CD4-positive, alpha-beta T cell (primary cell): ENCODE measurements at regions not wholly inside any gene's neighbourhood (a gene's known extent, or its start where the extent isn't known, plus 50 kb on each side); places are given as distances from the start of the nearest gene placed in this dataset.

Source experiments
- ATAC-seq: fragments of 200-7000 bp; cut with Tn5 transposase; one replicate; pipeline ENCODE4 v1.10.0; 2022; ENCODE audit warnings: mild to moderate bottlenecking; ENCODE audit not compliant: poor library complexity
- CTCF ChIA-PET: fragments of 350-600 bp; sonication (Branson Sonifier 250); formaldehyde crosslinking; loops from one replicate; lab custom pipeline; 2021; ENCODE audit warnings: antibody characterized with exemption, inconsistent platforms; lab: Charles Lee
- POLR2A ChIA-PET: fragments of 350-600 bp; sonication (Branson Sonifier 250); formaldehyde crosslinking; loops from one replicate; lab custom pipeline; 2021; ENCODE audit warnings: antibody characterized with exemption, inconsistent platforms; lab: Charles Lee
- DNase-seq, 14 experiments: peaks; one replicate each; pipeline ENCODE4 v3.0.0-alpha.2; 2013 to 2020; ENCODE audit warnings: mixed read lengths in 2 of 14
- H3K27ac ChIP-seq, 2 donors: one replicate each; pipeline versions ENCODE4 v1.5.1 to v1.7.0; 2013; ENCODE audit warnings: low read length in 2 of 2, low read depth in 1 of 2, mild to moderate bottlenecking in 1 of 2
- H3K27me3 ChIP-seq, 2 experiments: 1 replicate in 1 of 2; 2 replicates in 1 of 2; pipeline versions ENCODE4 v1.6.1 to v1.7.0; 2013; ENCODE audit warnings: low read length in 2 of 2, control low read depth in 1 of 2, mild to moderate bottlenecking in 1 of 2, moderate library complexity in 1 of 2; ENCODE audit not compliant: insufficient read depth in 2 of 2, control insufficient read depth in 1 of 2
- H3K36me3 ChIP-seq: one replicate; pipeline ENCODE4 v1.6.1; 2013; ENCODE audit warnings: low read length, control low read depth; ENCODE audit not compliant: insufficient read depth
- H3K4me1 ChIP-seq: one replicate; pipeline ENCODE4 v1.6.1; 2013; ENCODE audit warnings: low read length, control low read depth; ENCODE audit not compliant: insufficient read depth
- H3K4me3 ChIP-seq: one replicate; pipeline ENCODE4 v1.5.1; 2013; ENCODE audit warnings: mild to moderate bottlenecking, low read length, moderate library complexity
- H3K9me3 ChIP-seq, 2 experiments: 1 replicate in 1 of 2; 2 replicates in 1 of 2; pipeline versions ENCODE4 v1.6.1 to v1.7.0; 2013; ENCODE audit warnings: low read length in 2 of 2, mild to moderate bottlenecking in 2 of 2, control low read depth in 1 of 2, moderate library complexity in 1 of 2; ENCODE audit not compliant: control insufficient read depth in 1 of 2, insufficient read depth in 1 of 2
- H3K27ac Mint-ChIP-seq: one replicate; pipeline ENCODE4 v1.8.0; 2020; ENCODE audit warnings: mixed read lengths
- H3K27me3 Mint-ChIP-seq: one replicate; pipeline ENCODE4 v1.8.0; 2021; ENCODE audit warnings: mixed read lengths
- H3K36me3 Mint-ChIP-seq: one replicate; pipeline ENCODE4 v1.8.0; 2021; ENCODE audit warnings: low read depth, mixed read lengths
- H3K4me1 Mint-ChIP-seq: one replicate; pipeline ENCODE4 v1.8.0; 2021; ENCODE audit warnings: low read depth, mixed read lengths
- H3K4me3 Mint-ChIP-seq: one replicate; pipeline ENCODE4 v1.8.0; 2020; ENCODE audit warnings: mild to moderate bottlenecking, mixed read lengths
- H3K9me3 Mint-ChIP-seq: one replicate; pipeline ENCODE4 v1.8.0; 2020; ENCODE audit warnings: mixed read lengths
- intact Hi-C, 2 experiments: fragments of 100-400 bp; cut with DNase I in 1 of 2; cut with micrococcal nuclease in 1 of 2; formaldehyde crosslinking; loops; one replicate each; pipeline versions ENCODE4 v1.15.1 to v1.9.0; 2023 to 2025; cut with DNase I, micrococcal nuclease
- TF ChIP-seq, protein P1 (sequence below): fragments of 200-600 bp; IDR thresholded peaks from one replicate; pipeline ENCODE4 v1.8.0; 2022; ENCODE audit warnings: antibody characterized with exemption, mild to moderate bottlenecking

DNA sequence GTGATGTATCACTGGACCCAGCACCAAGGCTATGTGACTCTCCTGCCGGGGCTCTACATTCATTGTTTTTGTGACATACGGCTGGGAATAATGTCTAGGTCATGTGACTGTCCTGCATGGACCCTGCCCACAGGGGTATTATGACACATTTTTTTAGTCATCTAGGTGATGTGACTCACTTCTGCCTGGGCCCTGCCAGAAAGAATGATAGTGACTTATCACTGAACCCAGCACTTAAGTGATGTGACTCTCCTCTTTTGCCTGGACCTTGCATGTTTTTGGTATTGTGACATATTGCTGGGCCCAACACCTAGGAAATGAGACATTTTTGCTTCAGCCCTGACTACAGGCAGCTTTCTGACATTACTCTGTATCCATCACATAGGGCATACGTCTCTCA lies 51.1 kb upstream of the ZNF107 start:
- H3K9me3 Mint-ChIP-seq, result no peaks in the 10 kb centered on the region
- no peak overlapping the region for H3K4me3 ChIP-seq
- H3K27me3 ChIP-seq, result no peaks in the 10 kb centered on the region
- H3K4me3 Mint-ChIP-seq, result no peak overlapping the region
- no peak overlapping the region for H3K27ac ChIP-seq
- ChIA-PET POLR2A (no interaction called here), CTCF (no interaction called here)
- H3K4me1 ChIP-seq, result no peaks in the 10 kb centered on the region
- TF ChIP-seq, protein P1, sequence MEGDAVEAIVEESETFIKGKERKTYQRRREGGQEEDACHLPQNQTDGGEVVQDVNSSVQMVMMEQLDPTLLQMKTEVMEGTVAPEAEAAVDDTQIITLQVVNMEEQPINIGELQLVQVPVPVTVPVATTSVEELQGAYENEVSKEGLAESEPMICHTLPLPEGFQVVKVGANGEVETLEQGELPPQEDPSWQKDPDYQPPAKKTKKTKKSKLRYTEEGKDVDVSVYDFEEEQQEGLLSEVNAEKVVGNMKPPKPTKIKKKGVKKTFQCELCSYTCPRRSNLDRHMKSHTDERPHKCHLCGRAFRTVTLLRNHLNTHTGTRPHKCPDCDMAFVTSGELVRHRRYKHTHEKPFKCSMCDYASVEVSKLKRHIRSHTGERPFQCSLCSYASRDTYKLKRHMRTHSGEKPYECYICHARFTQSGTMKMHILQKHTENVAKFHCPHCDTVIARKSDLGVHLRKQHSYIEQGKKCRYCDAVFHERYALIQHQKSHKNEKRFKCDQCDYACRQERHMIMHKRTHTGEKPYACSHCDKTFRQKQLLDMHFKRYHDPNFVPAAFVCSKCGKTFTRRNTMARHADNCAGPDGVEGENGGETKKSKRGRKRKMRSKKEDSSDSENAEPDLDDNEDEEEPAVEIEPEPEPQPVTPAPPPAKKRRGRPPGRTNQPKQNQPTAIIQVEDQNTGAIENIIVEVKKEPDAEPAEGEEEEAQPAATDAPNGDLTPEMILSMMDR, result no peak
- no peaks in the 10 kb centered on the region for H3K36me3 Mint-ChIP-seq
- no peak overlapping the region for H3K27ac Mint-ChIP-seq
- no peak for DNase-seq
- no peak for ATAC-seq
- no peaks in the 10 kb centered on the region for H3K36me3 ChIP-seq
- intact Hi-C loops, result loop anchor here in 1 of 2 experiments (10.0 kb wide), 1 partner anchor 1610 kb away; no protein-coding TSS in a partner anchor
- no peaks in the 10 kb centered on the region for H3K4me1 Mint-ChIP-seq
- peaks cover 0 to 9% of the 10 kb centered on the region in 2 experiments for H3K9me3 ChIP-seq
- no peaks in the 10 kb centered on the region for H3K27me3 Mint-ChIP-seq

DNA sequence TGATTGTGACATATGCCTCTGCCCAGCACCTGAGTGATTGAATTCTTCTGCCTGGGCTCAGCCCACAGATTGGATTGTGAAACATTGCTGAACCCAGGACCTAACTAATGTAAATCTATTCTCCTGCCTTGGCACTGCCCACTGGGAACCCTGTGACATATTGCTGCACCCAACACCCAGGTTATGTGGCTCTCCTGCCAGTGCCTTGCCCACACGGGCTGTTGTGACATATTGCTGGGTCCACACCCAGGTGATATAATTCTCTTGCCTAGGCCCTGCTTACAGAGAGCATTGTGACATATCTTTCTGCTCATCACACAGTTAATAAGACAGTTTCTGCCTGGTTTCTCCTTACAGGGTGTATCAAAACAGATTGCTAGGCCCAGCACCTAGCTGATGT lies 50.8 kb upstream of the ZNF680 start:
- POLR2A ChIA-PET, result no interaction called here
- TF ChIP-seq, protein P1, result no peak
- no peaks in the 10 kb centered on the region for H3K36me3 ChIP-seq
- H3K27me3 ChIP-seq, result no peaks in the 10 kb centered on the region
- DNase-seq (no peak), ATAC-seq (no peak)
- Mint-ChIP-seq H3K4me3 (no peak overlapping the region), H3K27ac (no peak overlapping the region), H3K36me3 (no peaks in the 10 kb centered on the region), H3K4me1 (no peaks in the 10 kb centered on the region), H3K27me3 (no peaks in the 10 kb centered on the region), H3K9me3 (no peaks in the 10 kb centered on the region)
- H3K27ac ChIP-seq, result no peak overlapping the region
- H3K4me3 ChIP-seq, result no peak overlapping the region
- intact Hi-C loops, result loop anchor here in 1 of 2 experiments (10.0 kb wide), 1 partner anchor 1609 kb away; no protein-coding TSS in a partner anchor
- CTCF ChIA-PET, result interaction anchor here (1.2 kb wide), 1 partner anchor 17 kb away, joined by 3 read pairs; no protein-coding TSS in a partner anchor
- no peaks in the 10 kb centered on the region for H3K9me3 ChIP-seq
- H3K4me1 ChIP-seq, result no peaks in the 10 kb centered on the region
